G401 (cell line): ENCODE measurements at regions not wholly inside any gene's neighbourhood (a gene's known extent, or its start where the extent isn't known, plus 50 kb on each side); places are given as distances from the start of the nearest gene placed in this dataset.
"Not testable (repeated sequence)": the region's sequence is repeated elsewhere in the genome, so short reads cannot be mapped to it uniquely, and the experiment has no call there.

Experiments
- DNase-seq: peaks from one replicate; pipeline ENCODE4 v3.0.0-alpha.2; 2015; ENCODE audit warnings: low spot score
- in situ Hi-C: cut with HindIII; loops from 2 replicates; pipeline ENCODE4 v1.10.0; 2016; ENCODE audit warnings: low sequenced_read_pairs, mixed read lengths

DNA sequence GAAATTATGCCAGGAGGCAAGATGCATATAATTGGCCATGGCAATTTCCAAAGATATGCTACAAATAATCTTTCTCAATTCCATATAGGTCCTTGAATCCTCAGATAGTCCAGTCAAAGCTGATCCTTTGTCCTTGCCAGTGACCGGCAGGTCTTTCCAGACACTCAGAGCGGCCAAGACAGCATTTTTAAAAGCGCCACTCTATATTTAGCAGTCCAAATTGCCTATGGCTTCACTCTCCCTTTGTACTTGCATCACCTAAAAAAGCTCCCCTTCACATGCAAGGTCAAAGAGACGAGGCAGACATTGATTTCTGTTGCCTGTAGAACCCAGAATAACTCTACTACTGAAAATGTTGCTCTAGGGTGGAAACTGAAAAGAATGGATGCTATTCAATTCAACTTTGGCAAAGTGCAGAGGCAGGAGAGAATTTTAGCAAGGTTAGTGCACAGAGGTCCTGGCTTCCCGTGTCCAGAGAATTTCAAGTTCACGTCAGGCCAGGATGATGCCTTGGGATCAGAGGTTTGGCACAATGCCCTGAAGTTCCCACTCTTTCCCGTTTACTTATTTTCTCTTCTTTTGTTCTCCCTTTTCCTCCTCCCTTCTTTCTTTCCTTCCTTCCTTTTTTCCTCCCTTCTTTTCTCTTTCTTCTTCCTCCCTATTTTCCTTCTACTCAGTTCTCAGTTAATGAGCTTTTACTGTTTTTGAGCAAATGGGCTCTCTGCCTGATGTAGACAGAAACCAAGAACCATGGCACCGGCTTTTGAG lies 108.5 kb downstream of the KCNK1 start:
- no peak for DNase-seq
- in situ Hi-C loops: no loop called here

DNA sequence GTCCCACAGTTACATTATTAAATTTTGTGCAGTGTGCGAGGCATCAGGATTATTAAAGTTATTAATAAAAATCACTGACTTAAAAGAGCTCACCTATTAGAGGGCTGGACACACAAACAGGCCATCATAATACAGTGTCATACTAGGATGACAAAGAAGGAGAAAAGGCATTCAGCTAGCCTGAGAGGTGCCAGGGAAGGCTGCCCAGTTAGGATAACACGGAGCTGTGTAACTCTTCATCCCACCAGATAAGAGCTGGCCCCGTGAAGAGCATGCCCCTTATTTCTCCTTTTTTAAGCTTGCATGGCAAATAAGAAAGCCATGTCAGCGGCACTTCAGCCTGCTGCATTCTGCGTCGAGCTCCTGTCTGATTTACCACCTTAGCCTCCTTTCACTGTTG lies 109.5 kb downstream of the KCNK1 start:
- in situ Hi-C loops: no loop called here
- DNase-seq: no peak

DNA sequence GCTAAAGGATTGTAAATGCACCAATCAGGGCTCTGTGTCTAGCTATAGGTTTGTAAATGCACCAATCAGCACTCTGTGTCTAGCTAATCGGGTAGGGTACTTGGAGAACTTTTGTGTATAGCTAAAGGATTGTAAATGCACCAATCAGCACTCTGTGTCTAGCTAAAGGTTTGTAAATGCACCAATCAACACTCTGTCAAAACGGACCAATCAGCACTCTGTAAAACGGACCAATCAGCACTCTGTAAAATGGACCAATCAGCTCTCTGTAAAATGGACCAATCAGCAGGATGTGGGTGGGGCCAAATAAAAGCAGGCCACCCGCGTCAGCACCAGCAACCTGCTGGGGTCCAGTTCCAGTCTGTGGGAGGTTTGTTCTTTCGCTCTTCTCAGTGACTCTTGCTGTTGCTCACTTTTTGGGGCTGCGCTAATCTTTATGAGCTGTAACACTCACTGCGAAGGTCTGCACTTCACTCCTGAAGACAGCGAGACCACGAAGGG lies 110.3 kb downstream of the KCNK1 start:
- in situ Hi-C loops: not testable (repeated sequence)

DNA sequence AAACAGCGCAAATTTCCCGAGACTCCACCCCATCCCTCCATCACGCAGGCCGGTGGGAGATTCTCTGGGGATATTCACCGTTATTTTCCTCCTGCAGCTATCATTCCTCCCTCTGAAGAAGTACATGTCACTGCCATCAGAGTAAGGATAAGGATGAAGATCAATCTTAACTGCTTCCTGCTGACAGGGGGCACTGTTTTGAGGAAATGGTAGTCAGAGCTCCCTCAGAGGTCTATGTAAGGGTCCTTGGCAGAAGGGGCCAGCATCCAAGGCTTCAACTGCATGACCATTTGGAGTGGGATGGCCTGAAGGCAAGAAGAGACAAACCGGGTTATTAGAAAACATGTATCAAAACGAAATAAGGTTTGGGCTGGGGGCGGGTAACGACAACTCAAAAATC lies 111.5 kb downstream of the KCNK1 start:
- in situ Hi-C loops: no loop called here
- no peak for DNase-seq

More for the DNA sequence above, 110.3 kb downstream of the KCNK1 start:
- not testable (repeated sequence) for DNase-seq

DNA sequence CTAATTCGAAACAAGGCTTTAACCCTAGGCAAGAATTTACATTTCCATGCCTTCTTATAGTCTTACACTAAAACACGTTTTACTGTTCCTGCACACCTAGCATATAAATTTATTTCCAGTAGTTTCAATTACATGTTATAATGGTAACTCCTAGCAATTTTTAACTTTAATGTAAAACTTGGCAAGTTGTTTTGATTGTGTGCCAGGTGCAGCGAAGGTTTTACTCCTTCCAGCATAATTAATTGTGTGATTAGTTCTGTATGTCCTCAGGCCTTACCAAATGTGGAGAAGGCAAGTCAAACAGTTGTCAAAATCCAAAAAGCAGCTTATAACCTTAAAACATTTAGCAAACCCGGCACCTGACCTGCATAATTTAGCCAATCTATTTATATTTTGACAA lies 114.8 kb downstream of the KCNK1 start:
- DNase-seq: no peak
- in situ Hi-C loops: no loop called here

DNA sequence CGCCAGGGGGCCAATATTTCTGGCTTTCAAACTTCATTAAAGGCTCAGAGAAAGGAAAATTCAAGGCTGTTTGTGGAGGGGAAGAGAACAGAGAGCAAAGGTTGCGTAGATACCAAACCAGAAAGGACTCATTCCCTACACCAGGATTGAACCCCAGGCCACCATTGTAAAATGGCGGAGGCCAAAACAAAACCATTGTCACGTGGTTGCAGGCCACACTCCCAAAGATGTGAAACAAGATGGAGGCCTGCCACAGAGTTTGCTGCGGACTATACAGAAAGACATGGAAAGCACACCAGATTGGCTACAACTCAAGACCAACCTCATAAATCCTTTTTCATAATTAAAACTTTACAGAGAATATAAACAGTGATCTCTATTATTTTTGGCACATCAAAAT lies 116.5 kb downstream of the KCNK1 start:
- no peak for DNase-seq
- in situ Hi-C loops: no loop called here

DNA sequence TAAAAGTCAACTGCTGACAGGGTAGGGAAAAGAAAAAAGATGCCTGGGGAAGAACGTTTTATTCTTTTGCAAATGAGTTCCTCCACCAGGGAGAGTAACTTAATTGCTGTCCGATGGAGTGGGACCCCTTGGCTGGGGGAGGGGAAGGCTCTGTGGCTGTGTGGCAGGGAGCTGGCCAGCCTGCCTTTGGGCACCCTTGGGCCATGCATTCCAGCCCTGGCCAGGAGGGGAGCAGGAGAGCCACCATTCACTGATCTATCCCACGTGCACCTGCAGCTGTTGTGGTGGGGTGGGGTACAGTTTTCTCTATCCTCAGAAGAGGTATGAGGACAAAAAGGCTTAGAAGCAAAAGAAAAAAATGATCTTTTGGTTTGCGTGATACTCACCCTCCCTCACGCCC lies 116.9 kb downstream of the KCNK1 start:
- no peak for DNase-seq
- in situ Hi-C loops: no loop called here

DNA sequence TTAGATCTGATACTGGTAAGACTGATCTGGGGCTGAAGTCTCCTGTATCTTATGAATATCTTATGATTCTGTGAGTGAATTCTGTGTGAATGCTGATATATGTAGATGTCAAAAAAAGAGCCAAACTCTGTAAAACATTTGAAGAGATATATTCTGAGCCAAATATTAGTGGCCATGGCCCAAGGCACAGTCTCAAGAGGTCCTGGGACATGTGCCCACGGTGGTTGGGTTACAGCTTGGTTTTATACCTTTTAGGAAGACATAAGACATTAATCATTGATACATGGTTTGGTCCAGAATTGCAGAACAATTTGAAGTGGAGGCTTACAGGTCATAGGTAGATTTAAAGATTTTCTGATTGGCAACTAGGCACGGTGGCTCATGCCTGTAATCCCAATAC lies 118.3 kb downstream of the KCNK1 start:
- DNase-seq: no peak
- in situ Hi-C loops: no loop called here

- in situ Hi-C loops: no loop called here
- DNase-seq: no peak
These were observed 120.5 kb downstream of the KCNK1 start for GRCh38 chr1:233734456-233734855.

- in situ Hi-C loops: no loop called here
These were observed 121.4 kb downstream of the KCNK1 start for GRCh38 chr1:233735331-233735730.

DNA sequence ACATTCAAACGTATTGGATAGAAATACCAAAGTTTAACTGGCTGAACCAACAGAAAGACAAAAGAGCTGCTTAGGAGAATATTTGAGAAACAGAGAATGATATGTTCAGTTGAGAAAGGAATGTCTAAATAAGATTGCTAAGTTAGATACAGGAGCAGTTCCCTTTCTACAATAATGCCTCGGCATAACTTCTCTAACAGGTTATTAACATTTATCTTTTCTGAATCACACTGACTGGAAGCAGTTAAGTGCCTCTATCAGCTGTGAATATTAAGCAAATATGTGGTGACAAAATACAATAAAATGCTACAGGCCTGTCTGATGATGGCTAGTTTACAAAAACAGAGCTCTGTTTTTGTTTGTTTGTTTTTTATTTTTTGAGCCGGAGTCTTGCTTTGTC lies 121.9 kb downstream of the KCNK1 start:
- no peak for DNase-seq
- in situ Hi-C loops: no loop called here

More at GRCh38 chr1:233735331-233735730, 121.4 kb downstream of the KCNK1 start:
- no peak for DNase-seq

DNA sequence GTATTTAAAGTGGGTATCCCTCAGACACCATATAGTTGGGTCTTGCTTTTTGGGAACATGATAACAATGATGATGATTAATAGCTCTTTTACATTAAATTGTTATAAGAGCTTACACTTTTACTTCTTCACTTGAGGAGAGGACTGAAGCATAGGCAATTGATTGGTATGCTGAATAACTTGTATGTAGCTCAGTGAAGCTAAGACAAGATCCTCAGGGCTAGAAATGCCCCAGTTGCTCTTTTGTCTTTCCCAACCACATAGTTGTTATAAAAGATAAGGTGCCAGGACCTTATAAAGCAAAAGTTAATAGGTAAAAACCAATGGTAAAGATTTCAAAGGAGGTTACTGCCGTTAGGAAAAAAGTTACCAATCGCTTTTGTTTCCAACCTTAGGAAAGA lies 123.4 kb downstream of the KCNK1 start:
- no peak for DNase-seq
- in situ Hi-C loops: no loop called here

DNA sequence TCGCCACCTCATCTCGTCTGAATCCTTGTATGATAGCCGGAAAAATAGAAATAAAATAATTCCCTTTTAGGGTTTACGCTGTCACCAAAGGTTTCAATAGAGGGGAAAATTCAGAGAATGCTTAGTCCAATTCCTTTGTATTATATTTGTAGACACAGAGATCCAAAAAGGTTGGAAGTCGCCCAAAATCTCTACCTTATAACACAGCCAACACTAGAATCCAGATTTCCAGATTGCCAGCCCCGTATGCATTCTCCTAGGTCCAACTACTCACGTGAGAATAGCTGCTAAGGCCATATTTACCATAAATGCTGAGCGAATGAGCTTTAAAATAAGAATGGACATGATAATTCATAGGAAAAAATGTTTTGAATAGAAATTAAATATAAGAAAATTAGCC lies 124.5 kb downstream of the KCNK1 start:
- in situ Hi-C loops: no loop called here

GRCh38 chr1:233738850-233739249 lies 124.9 kb downstream of the KCNK1 start:
- DNase-seq: no peak
- in situ Hi-C loops: no loop called here

More for the DNA sequence above, 124.5 kb downstream of the KCNK1 start:
- DNase-seq: peak; percentile 81

DNA sequence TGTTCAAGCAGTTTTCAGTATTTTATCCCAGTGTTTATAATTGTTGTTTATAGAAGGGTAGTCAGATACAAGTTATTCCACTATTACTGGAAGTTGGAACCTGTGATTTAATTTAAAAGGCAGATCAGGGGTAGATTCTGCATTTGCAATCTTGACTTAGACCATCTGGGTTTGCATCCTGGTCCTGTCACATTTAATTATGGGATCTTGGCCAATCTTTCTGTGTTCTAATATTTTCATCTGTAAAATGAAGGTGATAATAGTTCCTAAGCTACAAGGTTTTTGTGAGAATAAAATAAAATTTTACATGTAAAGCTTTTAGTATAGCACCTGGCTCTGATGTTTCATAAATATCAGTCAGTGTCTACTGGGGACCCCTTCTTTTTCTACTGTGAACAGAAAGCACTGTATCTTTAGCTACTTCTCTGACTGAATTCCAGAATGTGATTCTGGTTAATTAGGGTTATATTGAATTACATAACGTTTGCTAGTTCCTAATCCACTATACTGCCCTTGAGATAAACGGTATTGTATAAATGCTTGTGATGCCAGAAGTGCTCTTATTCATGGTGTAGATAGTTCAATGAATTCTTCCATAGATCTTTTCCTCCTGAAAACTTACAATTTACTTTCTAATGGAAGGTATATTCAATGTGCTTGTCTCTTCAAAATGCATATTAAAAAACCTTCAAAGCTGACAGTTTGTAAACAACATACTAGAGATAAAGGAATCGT lies 131.0 kb downstream of the KCNK1 start:
- in situ Hi-C loops: no loop called here
- peak; percentile 49 for DNase-seq

- in situ Hi-C loops: no loop called here
- no peak for DNase-seq
These were observed 136.2 kb downstream of the KCNK1 start for GRCh38 chr1:233750139-233750538.

DNA sequence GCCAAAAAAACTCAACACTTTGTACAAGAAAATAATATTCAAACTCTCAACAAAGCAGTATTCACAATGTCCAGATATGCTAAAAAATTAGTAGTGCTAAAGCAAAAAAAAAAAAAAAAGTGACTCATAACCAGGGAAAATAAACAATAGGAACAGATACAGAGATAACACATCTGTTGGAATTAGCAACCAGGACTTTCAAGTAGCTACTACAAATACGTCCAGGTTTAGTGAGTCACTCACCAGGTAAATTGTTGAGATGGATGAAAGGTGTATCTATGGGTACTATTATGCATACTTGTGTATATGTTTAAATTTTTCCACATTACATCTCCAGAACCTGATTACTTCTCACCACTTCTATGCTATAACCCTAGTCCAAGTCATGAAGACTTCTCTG lies 144.8 kb upstream of the SLC35F3 start:
- in situ Hi-C loops: no loop called here
- no peak for DNase-seq

DNA sequence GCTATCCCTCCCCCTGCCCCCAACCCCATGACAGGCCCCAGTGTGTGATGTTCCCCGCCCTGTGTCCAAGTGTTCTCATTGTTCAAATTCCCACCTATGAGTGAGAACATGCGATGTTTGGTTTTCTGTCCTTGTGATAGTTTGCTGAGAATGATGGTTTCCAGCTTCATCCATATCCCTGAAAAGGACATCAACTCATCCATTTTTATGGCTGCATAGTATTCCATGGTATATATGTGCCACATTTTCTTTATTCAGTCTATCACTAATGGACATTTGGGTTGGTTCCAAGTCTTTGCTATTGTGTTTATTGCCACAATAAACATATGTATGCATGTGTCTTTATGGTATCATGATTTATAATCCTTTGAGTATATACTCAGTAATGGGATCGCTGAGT lies 140.2 kb upstream of the SLC35F3 start:
- in situ Hi-C loops, DNase-seq: not testable (repeated sequence)

DNA sequence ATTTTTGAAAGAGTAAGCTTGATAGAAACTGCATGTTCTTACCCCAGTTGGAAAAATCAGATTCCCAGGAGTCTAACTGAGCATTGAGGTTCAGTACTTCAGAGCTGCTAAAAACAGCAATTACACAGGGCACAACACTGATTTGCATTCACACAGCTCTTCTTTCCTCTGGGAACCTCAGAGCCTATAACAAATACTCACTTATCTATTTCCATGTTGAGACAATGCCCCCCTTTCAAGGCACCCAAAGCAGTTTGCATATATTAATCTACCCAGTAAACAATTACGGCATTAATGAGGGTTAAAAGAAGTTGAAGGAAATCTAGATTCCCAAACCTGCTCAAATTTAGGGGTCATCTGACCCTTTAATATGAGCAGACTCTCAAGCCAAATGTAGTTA lies 126.9 kb upstream of the SLC35F3 start:
- in situ Hi-C loops: no loop called here
- peak; percentile 7 for DNase-seq

DNA sequence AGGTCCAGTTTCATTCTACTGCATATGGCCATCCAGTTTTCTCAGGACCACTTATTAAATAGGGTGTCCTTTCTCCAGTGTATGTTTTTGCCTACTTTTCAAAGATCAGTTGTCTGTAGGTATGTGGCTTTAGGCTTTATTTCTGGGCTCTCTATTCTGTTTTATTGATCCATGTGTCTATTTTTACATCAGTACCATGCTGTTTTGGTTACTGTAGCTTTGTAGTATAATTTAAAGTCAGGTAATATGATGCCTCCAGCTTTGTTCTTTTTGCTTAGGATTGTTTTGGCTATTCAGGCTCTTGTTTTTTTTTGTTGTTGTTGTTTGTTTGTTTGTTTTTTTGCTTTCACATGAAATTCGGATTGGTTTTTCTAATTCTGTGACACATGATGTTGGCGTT lies 124.4 kb upstream of the SLC35F3 start:
- in situ Hi-C loops: no loop called here

More for the DNA sequence above, 124.4 kb upstream of the SLC35F3 start:
- no peak for DNase-seq
